ENCODE measurements at regions not wholly inside any gene's neighbourhood (a gene's known extent, or its start where the extent isn't known, plus 50 kb on each side); places are given as distances from the start of the nearest gene placed in this dataset.

GRCh38 chr6:71376830-71377229, 88.2 kb downstream of the OGFRL1 start:
- no peak overlapping the region for H3K4me3 ChIP-seq (ENCODE audit: low read depth, low read length)
- TF ChIP-seq CTCF (IDR thresholded peaks at IDR 0.05; ENCODE audit: borderline replicate concordance, insufficient read depth, low read depth, low read length), result no peak

GRCh38 chr6:71383476-71383875, 94.9 kb downstream of the OGFRL1 start:
- TF ChIP-seq CTCF (IDR thresholded peaks at IDR 0.05; ENCODE audit: borderline replicate concordance, insufficient read depth, low read depth, low read length), result no peak
- no peak overlapping the region for H3K4me3 ChIP-seq (ENCODE audit: low read depth, low read length)

GRCh38 chr6:71383901-71384489, 95.4 kb downstream of the OGFRL1 start:
- no peak overlapping the region for H3K4me3 ChIP-seq (ENCODE audit: low read depth, low read length)
- TF ChIP-seq CTCF (IDR thresholded peaks at IDR 0.05; ENCODE audit: borderline replicate concordance, insufficient read depth, low read depth, low read length), result 0 out of 2 replicates have a peak, but pooled peaks have one; percentile 21

- TF ChIP-seq CTCF (IDR thresholded peaks at IDR 0.05; ENCODE audit: borderline replicate concordance, insufficient read depth, low read depth, low read length), result no peak
- no peak overlapping the region for H3K4me3 ChIP-seq (ENCODE audit: low read depth, low read length)
Measured at GRCh38 chr6:71385111-71385822, 96.7 kb downstream of the OGFRL1 start.

- no peak for TF ChIP-seq CTCF (IDR thresholded peaks at IDR 0.05; ENCODE audit: borderline replicate concordance, insufficient read depth, low read depth, low read length)
- H3K4me3 ChIP-seq (ENCODE audit: low read depth, low read length), result no peak overlapping the region
Measured at GRCh38 chr6:71386215-71386614, 97.6 kb downstream of the OGFRL1 start.

- H3K4me3 ChIP-seq (ENCODE audit: low read depth, low read length), result no peak overlapping the region
- no peak for TF ChIP-seq CTCF (IDR thresholded peaks at IDR 0.05; ENCODE audit: borderline replicate concordance, insufficient read depth, low read depth, low read length)
Measured at GRCh38 chr6:71387179-71387578, 98.6 kb downstream of the OGFRL1 start.

All from GM12875 (cell line).